Endothelial cell (in vitro differentiated cells): ENCODE measurements at regions not wholly inside any gene's neighbourhood (a gene's known extent, or its start where the extent isn't known, plus 50 kb on each side); places are given as distances from the start of the nearest gene placed in this dataset.

Source experiments
- DNase-seq: peaks from one replicate; pipeline ENCODE4 v3.0.0; 2021; ENCODE audit warnings: low spot score
- H3K27ac Mint-ChIP-seq: one replicate; pipeline ENCODE4 v1.8.0; 2021; ENCODE audit warnings: mixed read lengths, inconsistent platforms; ENCODE audit not compliant: unreplicated experiment
- H3K27me3 Mint-ChIP-seq: one replicate; pipeline ENCODE4 v1.8.0; 2021; ENCODE audit warnings: mild to moderate bottlenecking, moderate library complexity, mixed read lengths, inconsistent platforms; ENCODE audit not compliant: unreplicated experiment
- H3K36me3 Mint-ChIP-seq: one replicate; pipeline ENCODE4 v1.8.0; 2021; ENCODE audit warnings: mild to moderate bottlenecking, low read depth, mixed read lengths, inconsistent platforms; ENCODE audit not compliant: unreplicated experiment
- H3K4me1 Mint-ChIP-seq: one replicate; pipeline ENCODE4 v1.8.0; 2021; ENCODE audit warnings: mild to moderate bottlenecking, mixed read lengths, inconsistent platforms; ENCODE audit not compliant: unreplicated experiment
- H3K4me3 Mint-ChIP-seq: one replicate; pipeline ENCODE4 v1.8.0; 2021; ENCODE audit warnings: mild to moderate bottlenecking, mixed read lengths, inconsistent platforms; ENCODE audit not compliant: unreplicated experiment
- H3K9me3 Mint-ChIP-seq: one replicate; pipeline ENCODE4 v1.8.0; 2021; ENCODE audit warnings: mixed read lengths, inconsistent platforms; ENCODE audit not compliant: unreplicated experiment
- TF ChIP-seq, protein P1 (sequence below): fragments of 200-600 bp; sonication (generic); IDR thresholded peaks from one replicate; pipeline ENCODE4 v1.5.0; 2021; ENCODE audit warnings: antibody characterized with exemption; ENCODE audit not compliant: unreplicated experiment

DNA sequence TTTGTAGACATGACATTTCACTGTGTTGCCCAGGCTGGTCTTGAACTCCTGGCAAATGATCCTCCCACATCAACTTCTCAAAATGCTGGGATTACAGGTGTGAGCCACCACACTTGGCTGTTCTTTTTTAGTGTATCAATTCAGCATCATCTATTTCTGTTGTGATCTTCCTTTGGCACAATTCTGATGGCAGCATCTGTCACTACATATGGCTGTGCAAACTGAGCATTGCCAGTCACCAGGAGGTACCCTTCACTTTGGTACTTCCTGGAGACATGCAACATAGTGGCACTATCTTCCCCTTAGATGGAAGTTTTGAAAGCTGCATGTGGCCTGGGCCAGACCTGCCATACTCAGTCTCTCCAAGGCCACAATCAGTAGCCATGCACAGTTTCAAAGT lies 467.1 kb upstream of the TMPO start:
- Mint-ChIP-seq H3K9me3 (no peaks in the 10 kb centered on the region), H3K27ac (no peak overlapping the region), H3K36me3 (no peaks in the 10 kb centered on the region), H3K4me3 (no peak overlapping the region), H3K27me3 (no peaks in the 10 kb centered on the region), H3K4me1 (no peaks in the 10 kb centered on the region)
- TF ChIP-seq, protein P1, sequence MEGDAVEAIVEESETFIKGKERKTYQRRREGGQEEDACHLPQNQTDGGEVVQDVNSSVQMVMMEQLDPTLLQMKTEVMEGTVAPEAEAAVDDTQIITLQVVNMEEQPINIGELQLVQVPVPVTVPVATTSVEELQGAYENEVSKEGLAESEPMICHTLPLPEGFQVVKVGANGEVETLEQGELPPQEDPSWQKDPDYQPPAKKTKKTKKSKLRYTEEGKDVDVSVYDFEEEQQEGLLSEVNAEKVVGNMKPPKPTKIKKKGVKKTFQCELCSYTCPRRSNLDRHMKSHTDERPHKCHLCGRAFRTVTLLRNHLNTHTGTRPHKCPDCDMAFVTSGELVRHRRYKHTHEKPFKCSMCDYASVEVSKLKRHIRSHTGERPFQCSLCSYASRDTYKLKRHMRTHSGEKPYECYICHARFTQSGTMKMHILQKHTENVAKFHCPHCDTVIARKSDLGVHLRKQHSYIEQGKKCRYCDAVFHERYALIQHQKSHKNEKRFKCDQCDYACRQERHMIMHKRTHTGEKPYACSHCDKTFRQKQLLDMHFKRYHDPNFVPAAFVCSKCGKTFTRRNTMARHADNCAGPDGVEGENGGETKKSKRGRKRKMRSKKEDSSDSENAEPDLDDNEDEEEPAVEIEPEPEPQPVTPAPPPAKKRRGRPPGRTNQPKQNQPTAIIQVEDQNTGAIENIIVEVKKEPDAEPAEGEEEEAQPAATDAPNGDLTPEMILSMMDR = no peak
- DNase-seq = no peak

DNA sequence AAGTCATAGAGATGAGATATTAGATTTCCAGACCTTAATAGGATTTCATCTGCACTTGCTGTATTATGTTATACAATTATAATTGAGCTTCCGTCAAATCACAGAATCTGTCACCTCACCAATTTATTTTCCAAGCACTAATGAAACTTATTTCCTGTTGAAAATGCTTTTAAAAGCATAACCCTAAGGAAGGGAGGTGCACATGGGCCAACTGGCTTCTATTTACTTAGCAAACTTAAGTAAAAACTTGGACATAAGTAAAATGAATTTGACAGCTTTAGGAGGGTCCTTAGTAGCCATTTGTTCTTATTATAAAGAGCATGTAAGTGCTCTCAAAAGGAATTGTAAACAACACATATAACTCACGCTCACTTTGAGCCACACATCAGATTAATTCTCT lies 462.2 kb upstream of the TMPO start:
- TF ChIP-seq, protein P1 = no peak
- no peaks in the 10 kb centered on the region for H3K9me3 Mint-ChIP-seq

DNA sequence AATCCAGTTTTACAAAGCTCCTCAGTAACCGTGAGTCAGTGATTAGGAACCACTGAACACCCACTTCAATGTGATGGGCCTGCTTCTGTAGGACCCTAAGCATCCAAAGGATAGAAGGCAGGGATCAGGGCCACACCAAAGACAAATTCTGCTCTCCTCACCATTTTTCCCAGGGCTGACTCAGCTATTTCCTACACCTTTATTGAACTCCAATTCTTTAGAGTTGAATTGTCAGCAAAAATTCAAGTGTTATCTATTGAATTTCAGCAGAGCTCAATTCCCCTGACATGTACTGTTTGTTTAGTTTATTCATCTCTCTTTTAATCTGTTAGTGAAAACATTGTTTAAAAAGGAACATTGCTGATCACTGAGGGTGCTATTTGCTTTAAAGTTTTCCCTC lies 457.7 kb upstream of the TMPO start:
- Mint-ChIP-seq H3K36me3 (no peaks in the 10 kb centered on the region), H3K9me3 (no peaks in the 10 kb centered on the region), H3K27ac (no peak overlapping the region), H3K4me3 (no peak overlapping the region), H3K27me3 (no peaks in the 10 kb centered on the region), H3K4me1 (no peaks in the 10 kb centered on the region)
- no peak for DNase-seq
- TF ChIP-seq, protein P1 = no peak

More for the DNA sequence above, 462.2 kb upstream of the TMPO start:
- DNase-seq = no peak
- Mint-ChIP-seq H3K4me3 (no peak overlapping the region), H3K27ac (no peak overlapping the region), H3K36me3 (no peaks in the 10 kb centered on the region), H3K27me3 (no peaks in the 10 kb centered on the region), H3K4me1 (no peaks in the 10 kb centered on the region)

DNA sequence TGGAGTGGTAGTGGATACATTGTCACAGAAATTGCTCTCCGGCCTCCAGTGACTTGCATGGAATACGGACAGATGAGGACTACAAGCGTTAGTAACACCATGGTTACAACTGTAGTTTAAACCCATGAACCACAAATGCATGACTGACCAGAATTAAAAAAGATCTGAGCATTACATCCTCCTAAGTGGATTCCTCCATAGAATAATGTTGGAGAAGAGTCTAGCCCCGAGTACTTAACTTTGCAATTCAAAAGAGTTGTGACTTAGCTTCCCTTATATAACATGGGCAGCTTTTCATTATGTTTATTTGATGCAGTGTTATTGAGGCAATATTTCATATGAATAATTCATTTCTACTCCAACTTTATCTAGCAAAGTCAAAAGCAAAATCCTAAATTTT lies 457.2 kb upstream of the TMPO start:
- Mint-ChIP-seq H3K36me3 (no peaks in the 10 kb centered on the region), H3K4me1 (no peaks in the 10 kb centered on the region), H3K4me3 (no peak overlapping the region), H3K27me3 (no peaks in the 10 kb centered on the region), H3K27ac (no peak overlapping the region), H3K9me3 (no peaks in the 10 kb centered on the region)
- DNase-seq = no peak
- TF ChIP-seq, protein P1 = no peak

DNA sequence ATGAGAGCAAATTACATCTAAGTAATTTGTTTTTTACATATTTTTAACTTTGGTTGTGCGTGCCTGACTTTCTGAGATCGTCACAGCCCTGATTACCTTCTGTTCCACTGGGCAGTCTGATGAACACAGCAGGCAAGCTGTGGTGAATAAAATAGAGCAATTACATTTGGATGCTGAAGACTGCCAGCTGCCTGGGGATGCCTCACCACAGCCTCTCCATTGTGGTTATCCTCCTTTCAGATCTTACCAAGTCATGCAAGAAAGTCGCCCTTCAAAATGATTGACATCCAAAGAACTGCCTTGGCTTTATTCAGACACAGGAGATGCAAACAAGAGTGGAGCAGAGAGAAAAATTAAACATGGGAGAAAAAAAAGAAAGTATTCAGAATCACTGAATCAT lies 456.6 kb upstream of the TMPO start:
- TF ChIP-seq, protein P1 = no peak
- no peaks in the 10 kb centered on the region for H3K9me3 Mint-ChIP-seq
- no peak for DNase-seq
- no peaks in the 10 kb centered on the region for H3K36me3 Mint-ChIP-seq
- no peak overlapping the region for H3K4me3 Mint-ChIP-seq
- no peaks in the 10 kb centered on the region for H3K27me3 Mint-ChIP-seq
- no peak overlapping the region for H3K27ac Mint-ChIP-seq
- H3K4me1 Mint-ChIP-seq = no peaks in the 10 kb centered on the region
